ENCODE measurements at regions not wholly inside any gene's neighbourhood (a gene's known extent, or its start where the extent isn't known, plus 50 kb on each side); places are given as distances from the start of the nearest gene placed in this dataset.

DNA sequence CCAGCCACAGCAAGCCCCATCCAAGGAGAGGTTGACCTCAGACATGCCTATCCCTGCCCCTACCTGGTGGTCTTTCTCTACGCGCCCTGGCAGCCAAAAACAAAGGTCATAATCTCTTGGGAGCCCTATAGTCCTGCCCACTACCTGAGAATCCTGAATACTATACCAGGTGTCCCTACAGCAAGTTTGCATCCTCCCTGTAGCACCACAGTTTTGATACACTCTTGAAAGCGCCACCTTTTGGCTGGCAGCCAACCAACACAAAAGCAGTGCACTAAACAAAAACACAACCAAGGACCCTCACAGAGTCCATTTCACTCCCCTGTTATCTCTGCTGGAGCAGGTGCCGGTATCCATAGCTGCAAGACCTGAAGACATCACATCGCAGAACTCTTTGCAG, 523.8 kb upstream of the CPEB2 start:
- Histone ChIP-seq H3K9me3 (no peaks in the 10 kb centered on the region; the same call in none of the 2 replicates), H3K36me3 (no peaks in the 10 kb centered on the region), H3K27me3 (no peaks in the 10 kb centered on the region), H3K4me3 (ENCODE audit: low read depth, low read length) (no peak overlapping the region), H3K4me1 (no peaks in the 10 kb centered on the region)
- TF ChIP-seq, protein P1, sequence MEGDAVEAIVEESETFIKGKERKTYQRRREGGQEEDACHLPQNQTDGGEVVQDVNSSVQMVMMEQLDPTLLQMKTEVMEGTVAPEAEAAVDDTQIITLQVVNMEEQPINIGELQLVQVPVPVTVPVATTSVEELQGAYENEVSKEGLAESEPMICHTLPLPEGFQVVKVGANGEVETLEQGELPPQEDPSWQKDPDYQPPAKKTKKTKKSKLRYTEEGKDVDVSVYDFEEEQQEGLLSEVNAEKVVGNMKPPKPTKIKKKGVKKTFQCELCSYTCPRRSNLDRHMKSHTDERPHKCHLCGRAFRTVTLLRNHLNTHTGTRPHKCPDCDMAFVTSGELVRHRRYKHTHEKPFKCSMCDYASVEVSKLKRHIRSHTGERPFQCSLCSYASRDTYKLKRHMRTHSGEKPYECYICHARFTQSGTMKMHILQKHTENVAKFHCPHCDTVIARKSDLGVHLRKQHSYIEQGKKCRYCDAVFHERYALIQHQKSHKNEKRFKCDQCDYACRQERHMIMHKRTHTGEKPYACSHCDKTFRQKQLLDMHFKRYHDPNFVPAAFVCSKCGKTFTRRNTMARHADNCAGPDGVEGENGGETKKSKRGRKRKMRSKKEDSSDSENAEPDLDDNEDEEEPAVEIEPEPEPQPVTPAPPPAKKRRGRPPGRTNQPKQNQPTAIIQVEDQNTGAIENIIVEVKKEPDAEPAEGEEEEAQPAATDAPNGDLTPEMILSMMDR (IDR thresholded peaks at IDR 0.05; ENCODE audit: low read depth, low read length): no peak
- DNase-seq: no peak

DNA sequence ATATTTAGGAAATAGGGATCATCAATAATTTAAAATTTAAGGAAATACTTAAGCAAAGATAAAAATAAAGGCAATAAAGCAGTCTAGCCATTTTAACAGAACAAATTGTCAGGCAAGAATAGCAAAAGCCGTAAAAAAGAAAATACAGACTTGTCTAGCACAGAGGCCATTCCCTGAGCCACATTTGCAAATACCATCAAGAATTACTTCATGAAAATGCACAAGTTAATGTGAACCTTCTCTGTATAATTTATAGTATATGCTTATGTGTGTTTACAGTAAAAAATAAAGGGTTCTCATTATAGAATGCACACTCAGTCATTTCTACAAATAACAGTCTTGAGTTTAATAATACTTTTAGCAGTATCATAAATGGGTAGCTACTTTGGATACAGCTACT, 505.9 kb upstream of the CPEB2 start:
- TF ChIP-seq, protein P1 (IDR thresholded peaks at IDR 0.05; ENCODE audit: low read depth, low read length): no peak
- H3K36me3 ChIP-seq: no peaks in the 10 kb centered on the region
- H3K4me3 ChIP-seq (ENCODE audit: low read depth, low read length): no peak overlapping the region
- no peak for DNase-seq
- H3K9me3 ChIP-seq: no peaks in the 10 kb centered on the region
- H3K4me1 ChIP-seq: no peaks in the 10 kb centered on the region
- no peaks in the 10 kb centered on the region for H3K27me3 ChIP-seq

DNA sequence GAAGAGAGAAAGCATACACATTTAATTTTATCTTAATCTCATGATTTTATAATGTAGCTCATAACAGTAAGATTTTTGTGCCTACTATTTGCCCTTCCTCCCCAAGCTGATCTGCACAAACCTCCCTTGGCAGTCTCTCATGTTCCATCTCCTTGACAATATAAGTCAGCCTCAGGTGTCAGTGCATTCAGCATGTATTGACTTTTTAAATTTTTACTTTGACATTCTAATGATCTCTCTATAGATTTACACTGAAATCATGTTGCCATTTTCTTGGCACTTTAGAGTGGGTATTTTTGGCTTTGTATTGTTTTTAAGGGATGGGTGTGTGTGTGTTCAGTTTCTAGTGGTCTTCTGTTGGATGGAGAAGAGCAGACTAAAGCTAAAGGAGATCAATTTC, 505.3 kb upstream of the CPEB2 start:
- Histone ChIP-seq H3K4me3 (ENCODE audit: low read depth, low read length) (no peak overlapping the region), H3K9me3 (no peaks in the 10 kb centered on the region), H3K4me1 (no peaks in the 10 kb centered on the region), H3K36me3 (no peaks in the 10 kb centered on the region), H3K27me3 (no peaks in the 10 kb centered on the region)
- TF ChIP-seq, protein P1 (IDR thresholded peaks at IDR 0.05; ENCODE audit: low read depth, low read length): no peak
- no peak for DNase-seq

DNA sequence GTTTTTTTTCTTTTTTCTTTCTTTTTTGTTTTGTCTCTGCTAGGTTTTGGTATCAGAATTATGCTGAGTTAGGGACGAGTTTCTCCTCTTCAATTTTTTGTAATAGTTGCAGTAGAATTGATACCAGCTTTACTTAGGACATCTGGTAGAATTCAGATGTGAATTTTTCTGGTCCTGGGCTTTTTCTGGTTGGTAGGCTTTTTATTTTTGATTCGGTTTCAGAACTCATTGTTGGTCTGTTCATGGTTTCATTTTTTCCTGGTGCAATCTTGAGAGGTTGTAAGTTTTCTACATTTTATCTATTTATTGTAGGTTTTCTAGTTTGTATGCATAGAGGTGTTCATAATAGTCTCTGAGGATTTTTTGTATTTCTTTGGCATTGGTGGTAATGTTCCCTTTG, 498.1 kb upstream of the CPEB2 start:
- TF ChIP-seq, protein P1 (IDR thresholded peaks at IDR 0.05; ENCODE audit: low read depth, low read length): no peak
- Histone ChIP-seq H3K4me1 (no peaks in the 10 kb centered on the region), H3K9me3 (no peaks in the 10 kb centered on the region), H3K36me3 (no peaks in the 10 kb centered on the region), H3K4me3 (ENCODE audit: low read depth, low read length) (no peak overlapping the region), H3K27me3 (no peaks in the 10 kb centered on the region)
- DNase-seq: no peak

DNA sequence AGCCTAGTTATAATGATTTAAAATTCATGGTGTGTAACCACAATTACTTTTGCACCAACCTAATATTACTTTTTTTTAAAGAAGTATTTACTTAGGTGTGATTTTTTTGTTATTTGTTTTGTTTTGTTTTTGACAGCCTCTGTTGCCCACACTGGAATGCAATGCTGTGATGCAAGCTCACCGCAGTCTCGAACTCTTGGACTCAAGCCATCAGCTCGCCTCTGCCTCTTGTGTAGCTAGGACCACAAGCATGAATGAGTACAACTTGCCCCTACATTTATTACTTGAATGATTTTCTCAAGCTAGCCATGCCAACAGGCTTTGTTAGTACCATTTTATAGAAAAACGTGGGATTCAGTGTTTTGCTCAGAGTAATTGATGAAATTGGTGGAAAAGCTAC, 488.8 kb upstream of the CPEB2 start:
- no peaks in the 10 kb centered on the region for H3K4me1 ChIP-seq
- no peak overlapping the region for H3K4me3 ChIP-seq (ENCODE audit: low read depth, low read length)
- no peaks in the 10 kb centered on the region for H3K36me3 ChIP-seq
- TF ChIP-seq, protein P1 (IDR thresholded peaks at IDR 0.05; ENCODE audit: low read depth, low read length): no peak
- no peaks in the 10 kb centered on the region for H3K9me3 ChIP-seq
- DNase-seq: no peak
- H3K27me3 ChIP-seq: no peaks in the 10 kb centered on the region

DNA sequence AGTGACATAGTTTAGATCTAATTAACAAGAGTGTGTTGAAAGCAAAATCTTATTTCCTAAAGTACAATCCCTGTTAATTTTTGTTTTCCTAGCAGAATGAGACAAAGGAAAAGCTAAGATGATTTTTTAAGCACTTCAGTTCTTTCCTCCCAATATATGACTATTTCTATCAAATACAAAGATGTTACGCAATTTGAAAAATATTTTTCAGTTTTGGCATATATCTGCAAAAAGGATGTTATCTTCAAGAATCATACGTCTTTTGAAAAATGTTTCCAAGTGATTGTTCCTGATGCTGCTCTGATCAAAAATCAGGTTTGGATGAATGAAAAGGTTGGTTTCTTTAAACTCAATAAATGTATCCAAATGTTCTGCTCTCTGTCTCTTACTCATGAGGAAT, 486.7 kb upstream of the CPEB2 start:
- Histone ChIP-seq H3K4me3 (ENCODE audit: low read depth, low read length) (no peak overlapping the region), H3K9me3 (no peaks in the 10 kb centered on the region), H3K36me3 (no peaks in the 10 kb centered on the region), H3K27me3 (no peaks in the 10 kb centered on the region), H3K4me1 (no peaks in the 10 kb centered on the region)
- no peak for DNase-seq
- TF ChIP-seq, protein P1 (IDR thresholded peaks at IDR 0.05; ENCODE audit: low read depth, low read length): no peak

Data from BE2C (cell line).